ENCODE measurements at regions not wholly inside any gene's neighbourhood (a gene's known extent, or its start where the extent isn't known, plus 50 kb on each side); places are given as distances from the start of the nearest gene placed in this dataset.

- peak; percentile 2 for DNase-seq (ENCODE audit: low read depth)
Measured at GRCh38 chr16:5905935-5906334, 808.3 kb upstream of the EEF2KMT start.

- DNase-seq (ENCODE audit: low read depth): no peak
Measured at GRCh38 chr16:5903832-5904231, 806.2 kb upstream of the EEF2KMT start.

- no peak for DNase-seq (ENCODE audit: low read depth)
Measured at GRCh38 chr16:5903153-5903552, 805.6 kb upstream of the EEF2KMT start.

- DNase-seq (ENCODE audit: low read depth): no peak
Measured at GRCh38 chr16:5900046-5900445, 802.5 kb upstream of the EEF2KMT start.

GRCh38 chr16:5895976-5896375 lies 798.4 kb upstream of the EEF2KMT start:
- no peak for DNase-seq (ENCODE audit: low read depth)

- DNase-seq (ENCODE audit: low read depth): no peak
Measured at GRCh38 chr16:5895137-5895536, 797.5 kb upstream of the EEF2KMT start.

- no peak for DNase-seq (ENCODE audit: low read depth)
Measured at GRCh38 chr16:5891296-5891695, 793.7 kb upstream of the EEF2KMT start.

- no peak for DNase-seq (ENCODE audit: low read depth)
Measured at GRCh38 chr16:5885521-5885920, 787.9 kb upstream of the EEF2KMT start.

- DNase-seq (ENCODE audit: low read depth): no peak
Measured at GRCh38 chr16:5884996-5885395, 787.4 kb upstream of the EEF2KMT start.

GRCh38 chr16:5884339-5884738 lies 786.7 kb upstream of the EEF2KMT start:
- no peak for DNase-seq (ENCODE audit: low read depth)

- no peak for DNase-seq (ENCODE audit: low read depth)
Measured at GRCh38 chr16:5882087-5882640, 784.6 kb upstream of the EEF2KMT start.

- DNase-seq (ENCODE audit: low read depth): no peak
Measured at GRCh38 chr16:5875416-5875815, 777.8 kb upstream of the EEF2KMT start.

- no peak for DNase-seq (ENCODE audit: low read depth)
Measured at GRCh38 chr16:5874899-5875298, 777.3 kb upstream of the EEF2KMT start.

- DNase-seq (ENCODE audit: low read depth): no peak
Measured at GRCh38 chr16:5873221-5873620, 775.6 kb upstream of the EEF2KMT start.

GRCh38 chr16:5870886-5871691 lies 773.5 kb upstream of the EEF2KMT start:
- no peak for DNase-seq (ENCODE audit: low read depth)

- DNase-seq (ENCODE audit: low read depth): no peak
Measured at GRCh38 chr16:5867250-5867649, 769.7 kb upstream of the EEF2KMT start.

- DNase-seq (ENCODE audit: low read depth): no peak
Measured at GRCh38 chr16:5865236-5865635, 767.6 kb upstream of the EEF2KMT start.

GRCh38 chr16:5863071-5863606 lies 765.5 kb upstream of the EEF2KMT start:
- no peak for DNase-seq (ENCODE audit: low read depth)

GRCh38 chr16:5862103-5862840 lies 764.7 kb upstream of the EEF2KMT start:
- DNase-seq (ENCODE audit: low read depth): no peak

- DNase-seq (ENCODE audit: low read depth): no peak
Measured at GRCh38 chr16:5861241-5861640, 763.6 kb upstream of the EEF2KMT start.

GRCh38 chr16:5858180-5858579 lies 760.6 kb upstream of the EEF2KMT start:
- no peak for DNase-seq (ENCODE audit: low read depth)

GRCh38 chr16:5854027-5854426 lies 756.4 kb upstream of the EEF2KMT start:
- DNase-seq (ENCODE audit: low read depth): no peak

GRCh38 chr16:5852151-5852550 lies 754.6 kb upstream of the EEF2KMT start:
- no peak for DNase-seq (ENCODE audit: low read depth)

Data from Daoy (cell line).